Adrenal gland (tissue), 5 donors: ENCODE measurements at regions not wholly inside any gene's neighbourhood (a gene's known extent, or its start where the extent isn't known, plus 50 kb on each side); places are given as distances from the start of the nearest gene placed in this dataset.

Experiments used
- POLR2A ChIP-seq, 2 donors: fragments of 450-650 bp; IDR thresholded peaks; one replicate each; pipeline ENCODE4 v1.6.1; 2017; ENCODE audit warnings: antibody characterized with exemption in 2 of 2, mild to moderate bottlenecking in 2 of 2, moderate library complexity in 1 of 2
- TF ChIP-seq, protein P1 (sequence below), 6 experiments: fragments of 450-650 bp in 4 of 6; fragments of 200-600 bp in 2 of 6; sonication (generic) in 1 of 6; IDR thresholded peaks; 1 replicate in 5 of 6; 2 replicates in 1 of 6; pipeline versions ENCODE4 v1.5.1 to v1.8.0; 2016 to 2021; ENCODE audit warnings: antibody characterized with exemption in 6 of 6, mild to moderate bottlenecking in 2 of 6, moderate library complexity in 1 of 6
- donor health status: DM: no; HTN: no; CAD: no.

DNA sequence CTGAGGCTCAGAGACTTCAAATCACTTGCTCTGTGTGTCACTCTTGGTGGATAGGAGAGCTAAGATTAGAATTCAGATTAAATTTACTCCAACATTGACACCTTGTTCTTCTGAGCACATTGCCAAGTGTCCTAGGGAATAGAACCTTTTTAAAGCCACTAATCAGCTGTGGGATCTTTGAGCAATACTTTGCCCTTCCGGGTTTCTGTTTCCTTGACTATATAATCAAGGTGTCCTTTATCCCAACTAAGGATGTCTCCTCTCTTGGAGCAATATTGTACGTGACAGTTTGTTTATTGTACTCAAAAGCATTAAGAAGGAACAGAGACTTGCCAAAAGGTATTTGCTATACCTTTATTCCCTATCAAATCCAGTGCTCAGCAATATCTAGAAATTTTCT, 170.9 kb upstream of the CADPS start:
- TF ChIP-seq, protein P1, sequence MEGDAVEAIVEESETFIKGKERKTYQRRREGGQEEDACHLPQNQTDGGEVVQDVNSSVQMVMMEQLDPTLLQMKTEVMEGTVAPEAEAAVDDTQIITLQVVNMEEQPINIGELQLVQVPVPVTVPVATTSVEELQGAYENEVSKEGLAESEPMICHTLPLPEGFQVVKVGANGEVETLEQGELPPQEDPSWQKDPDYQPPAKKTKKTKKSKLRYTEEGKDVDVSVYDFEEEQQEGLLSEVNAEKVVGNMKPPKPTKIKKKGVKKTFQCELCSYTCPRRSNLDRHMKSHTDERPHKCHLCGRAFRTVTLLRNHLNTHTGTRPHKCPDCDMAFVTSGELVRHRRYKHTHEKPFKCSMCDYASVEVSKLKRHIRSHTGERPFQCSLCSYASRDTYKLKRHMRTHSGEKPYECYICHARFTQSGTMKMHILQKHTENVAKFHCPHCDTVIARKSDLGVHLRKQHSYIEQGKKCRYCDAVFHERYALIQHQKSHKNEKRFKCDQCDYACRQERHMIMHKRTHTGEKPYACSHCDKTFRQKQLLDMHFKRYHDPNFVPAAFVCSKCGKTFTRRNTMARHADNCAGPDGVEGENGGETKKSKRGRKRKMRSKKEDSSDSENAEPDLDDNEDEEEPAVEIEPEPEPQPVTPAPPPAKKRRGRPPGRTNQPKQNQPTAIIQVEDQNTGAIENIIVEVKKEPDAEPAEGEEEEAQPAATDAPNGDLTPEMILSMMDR (IDR thresholded peaks at IDR 0.05): no peak
- no peak for TF ChIP-seq POLR2A (IDR thresholded peaks at IDR 0.05)
